GM21423 (cell line): ENCODE measurements at regions not wholly inside any gene's neighbourhood (a gene's known extent, or its start where the extent isn't known, plus 50 kb on each side); places are given as distances from the start of the nearest gene placed in this dataset.

Experiments
- ATAC-seq: cut with Tn5 transposase; IDR thresholded peaks from one replicate; pipeline ENCODE4 v1.9.1; 2021; ENCODE audit warnings: mild to moderate bottlenecking, moderate library complexity; ENCODE audit not compliant: unreplicated experiment

- no peak for ATAC-seq
Observed at GRCh38 chrX:39981946-39982345, 115.8 kb downstream of the BCOR start.

- no peak for ATAC-seq
Observed at GRCh38 chrX:39982948-39983347, 114.8 kb downstream of the BCOR start.

- ATAC-seq, result no peak
Observed at GRCh38 chrX:39983715-39984114, 114.0 kb downstream of the BCOR start.

- no peak for ATAC-seq
Observed at GRCh38 chrX:39984191-39984956, 113.4 kb downstream of the BCOR start.

GRCh38 chrX:39985071-39985470 is 112.7 kb downstream of the BCOR start:
- no peak for ATAC-seq

GRCh38 chrX:39985551-39985950 is 112.2 kb downstream of the BCOR start:
- ATAC-seq, result no peak

GRCh38 chrX:39988496-39988895 is 109.3 kb downstream of the BCOR start:
- ATAC-seq, result no peak

DNA sequence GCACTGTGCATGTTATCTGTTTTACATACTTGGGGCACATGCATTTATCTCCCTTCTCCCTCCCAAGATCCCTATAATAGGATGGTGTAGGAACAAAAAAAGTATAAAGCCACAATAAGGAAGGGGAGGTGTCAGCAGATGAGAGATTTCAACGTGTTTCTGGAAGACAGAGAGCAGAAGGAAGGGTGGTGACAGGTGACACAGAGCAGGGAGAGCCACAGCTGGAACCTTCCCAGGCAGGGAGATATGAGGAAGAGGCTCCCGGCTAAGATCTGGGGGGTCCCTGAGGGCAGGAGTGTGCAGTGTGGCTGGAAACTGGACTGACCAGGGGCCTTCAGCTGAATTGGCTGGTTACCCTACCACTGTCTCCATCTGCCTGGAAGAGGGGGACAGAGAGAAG is 107.4 kb downstream of the BCOR start:
- no peak for ATAC-seq

DNA sequence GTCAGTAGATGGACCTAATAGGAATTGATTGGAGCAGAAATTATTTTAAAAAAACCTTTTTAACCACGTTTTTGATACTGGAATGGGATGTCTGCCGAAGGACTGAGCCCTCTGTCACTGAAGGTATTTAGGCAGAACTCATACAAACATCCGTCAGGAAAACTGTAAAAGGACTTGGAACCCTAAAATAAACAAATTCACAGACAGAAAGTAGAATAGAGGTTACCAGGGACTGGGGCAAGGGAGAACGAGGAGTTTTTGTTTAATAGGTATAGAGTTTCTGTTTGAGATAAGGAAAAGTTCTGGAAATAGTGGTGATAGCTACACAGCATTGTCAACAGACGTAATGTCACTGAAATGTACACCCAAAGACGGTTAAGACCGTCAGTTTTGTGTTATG is 105.5 kb downstream of the BCOR start:
- ATAC-seq, result no peak

GRCh38 chrX:39995457-39995856 is 102.3 kb downstream of the BCOR start:
- ATAC-seq, result no peak

DNA sequence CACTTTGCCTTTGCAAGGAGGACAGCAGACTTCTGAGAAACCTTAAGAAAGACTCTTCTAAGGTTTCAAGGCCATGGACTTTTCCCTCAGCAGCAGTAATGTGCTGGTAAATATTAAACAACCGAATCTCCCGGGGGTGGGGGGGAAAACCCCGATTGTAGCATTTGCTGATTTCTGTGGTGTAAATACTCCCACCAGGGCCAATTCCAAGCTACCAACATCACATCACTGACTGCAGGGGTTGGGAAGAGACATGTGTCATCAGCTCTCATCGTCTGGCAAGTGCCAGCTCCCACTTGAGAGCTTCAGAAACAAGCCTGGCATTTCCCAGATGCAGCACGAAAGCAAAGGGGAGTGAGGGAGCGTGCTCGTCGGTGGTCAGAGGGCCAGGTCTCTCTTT is 101.2 kb downstream of the BCOR start:
- no peak for ATAC-seq

- no peak for ATAC-seq
Observed at GRCh38 chrX:39998636-39999406, 98.9 kb downstream of the BCOR start.
